GM12892 (cell line): ENCODE measurements at regions not wholly inside any gene's neighbourhood (a gene's known extent, or its start where the extent isn't known, plus 50 kb on each side); places are given as distances from the start of the nearest gene placed in this dataset.

Experiments used
- POLR2A ChIP-seq: IDR thresholded peaks from 2 replicates; pipeline ENCODE4 v1.6.1; 2011; ENCODE audit warnings: low read depth, low read length, control low read depth
- POLR2AphosphoS5 ChIP-seq: IDR thresholded peaks from 2 replicates; pipeline ENCODE4 v1.6.1; 2011; ENCODE audit warnings: low read depth, low read length, control low read depth
- TAF1 ChIP-seq: IDR thresholded peaks from 2 replicates; pipeline ENCODE4 v1.6.1; 2011; ENCODE audit warnings: low read depth, mild to moderate bottlenecking, control low read depth, low read length, borderline replicate concordance

- TF ChIP-seq POLR2A (no peak), TAF1 (no peak), POLR2AphosphoS5 (no peak)
Measured at GRCh38 chr5:165874851-165875250, 2369.4 kb downstream of the MAT2B start.
